Omental fat pad (tissue), 3 donors: ENCODE measurements at regions not wholly inside any gene's neighbourhood (a gene's known extent, or its start where the extent isn't known, plus 50 kb on each side); places are given as distances from the start of the nearest gene placed in this dataset.

Experiments used
- ATAC-seq: fragments of 150-250 bp; one replicate; pipeline ENCODE4 v1.9.1; 2016; ENCODE audit warnings: mild to moderate bottlenecking, moderate library complexity; ENCODE audit not compliant: low FRiP score
- DNase-seq: peaks from one replicate; pipeline ENCODE4 v3.0.0-alpha.2; 2019; ENCODE audit warnings: low spot score
- TF ChIP-seq, protein P1 (sequence below), 3 donors: fragments of 450-650 bp; IDR thresholded peaks; one replicate each; pipeline ENCODE4 v1.5.1; 2016 to 2017; ENCODE audit warnings: antibody characterized with exemption in 3 of 3, mild to moderate bottlenecking in 3 of 3, moderate library complexity in 2 of 3

DNA sequence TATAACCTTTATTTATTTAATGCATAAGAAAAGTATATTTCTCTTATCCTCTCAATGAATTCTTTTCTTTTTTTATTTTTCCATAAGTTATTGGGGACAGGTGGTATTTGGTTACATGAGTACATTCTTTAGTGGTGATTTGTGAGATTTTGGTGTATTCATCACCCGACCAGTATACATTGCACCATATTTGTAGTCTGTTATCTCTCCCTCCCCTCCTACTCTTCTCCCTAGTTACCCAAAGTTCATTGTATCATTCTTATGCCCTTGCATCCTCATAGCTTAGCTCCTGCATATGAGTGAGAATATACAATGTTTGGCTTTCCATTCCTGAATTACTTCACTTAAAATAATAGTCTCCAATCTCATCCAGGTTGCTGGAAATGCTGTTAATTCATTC lies 1900.0 kb upstream of the SEL1L start:
- TF ChIP-seq, protein P1, sequence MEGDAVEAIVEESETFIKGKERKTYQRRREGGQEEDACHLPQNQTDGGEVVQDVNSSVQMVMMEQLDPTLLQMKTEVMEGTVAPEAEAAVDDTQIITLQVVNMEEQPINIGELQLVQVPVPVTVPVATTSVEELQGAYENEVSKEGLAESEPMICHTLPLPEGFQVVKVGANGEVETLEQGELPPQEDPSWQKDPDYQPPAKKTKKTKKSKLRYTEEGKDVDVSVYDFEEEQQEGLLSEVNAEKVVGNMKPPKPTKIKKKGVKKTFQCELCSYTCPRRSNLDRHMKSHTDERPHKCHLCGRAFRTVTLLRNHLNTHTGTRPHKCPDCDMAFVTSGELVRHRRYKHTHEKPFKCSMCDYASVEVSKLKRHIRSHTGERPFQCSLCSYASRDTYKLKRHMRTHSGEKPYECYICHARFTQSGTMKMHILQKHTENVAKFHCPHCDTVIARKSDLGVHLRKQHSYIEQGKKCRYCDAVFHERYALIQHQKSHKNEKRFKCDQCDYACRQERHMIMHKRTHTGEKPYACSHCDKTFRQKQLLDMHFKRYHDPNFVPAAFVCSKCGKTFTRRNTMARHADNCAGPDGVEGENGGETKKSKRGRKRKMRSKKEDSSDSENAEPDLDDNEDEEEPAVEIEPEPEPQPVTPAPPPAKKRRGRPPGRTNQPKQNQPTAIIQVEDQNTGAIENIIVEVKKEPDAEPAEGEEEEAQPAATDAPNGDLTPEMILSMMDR (IDR thresholded peaks at IDR 0.05), result no peak
- ATAC-seq, result no peak
- DNase-seq, result no peak

DNA sequence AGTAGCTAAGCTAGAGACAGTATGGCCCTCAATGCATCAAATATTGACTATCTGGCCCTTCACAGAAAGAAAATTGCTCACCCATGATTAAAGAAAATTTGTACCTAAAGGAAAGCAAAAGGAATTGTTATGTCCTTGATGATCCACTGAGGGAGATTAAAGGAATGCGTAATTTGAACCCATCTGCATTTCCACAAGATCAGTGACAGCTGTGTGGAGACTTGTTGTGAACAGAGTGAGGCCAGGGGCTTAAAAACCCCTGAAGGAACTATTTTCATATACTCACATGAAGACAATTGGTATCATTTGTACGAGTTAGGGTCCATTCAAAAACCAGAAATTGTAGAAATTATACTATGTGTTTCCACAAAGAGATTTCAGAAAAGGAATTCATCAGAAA lies 1908.1 kb upstream of the SEL1L start:
- no peak for ATAC-seq

GRCh38 chr14:83455561-83455960 lies 1921.9 kb upstream of the SEL1L start:
- TF ChIP-seq, protein P1 (IDR thresholded peaks at IDR 0.05), result no peak
- DNase-seq (no peak), ATAC-seq (no peak)

More for the DNA sequence above, 1908.1 kb upstream of the SEL1L start:
- TF ChIP-seq, protein P1 (IDR thresholded peaks at IDR 0.05), result no peak
- no peak for DNase-seq

DNA sequence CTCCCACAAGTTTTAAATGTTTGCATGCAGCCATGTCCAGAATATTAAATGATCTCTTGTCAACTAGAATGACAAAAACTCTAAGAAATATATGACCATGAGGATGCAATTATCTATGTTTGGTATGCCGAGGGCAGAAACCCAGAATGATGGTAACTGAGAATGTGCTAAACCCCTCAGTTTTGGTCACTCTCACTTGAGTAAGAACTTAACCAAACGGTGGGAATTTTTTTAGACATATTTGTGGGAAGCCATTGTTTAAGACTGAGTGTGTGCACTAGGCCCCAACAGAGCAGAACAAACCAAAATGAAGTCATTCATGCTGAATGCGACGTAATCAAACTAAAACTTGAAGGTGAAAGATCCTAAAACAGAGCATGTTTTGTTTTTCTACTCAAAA lies 1927.9 kb upstream of the SEL1L start:
- DNase-seq, result no peak
- ATAC-seq, result no peak
- TF ChIP-seq, protein P1 (IDR thresholded peaks at IDR 0.05), result no peak

DNA sequence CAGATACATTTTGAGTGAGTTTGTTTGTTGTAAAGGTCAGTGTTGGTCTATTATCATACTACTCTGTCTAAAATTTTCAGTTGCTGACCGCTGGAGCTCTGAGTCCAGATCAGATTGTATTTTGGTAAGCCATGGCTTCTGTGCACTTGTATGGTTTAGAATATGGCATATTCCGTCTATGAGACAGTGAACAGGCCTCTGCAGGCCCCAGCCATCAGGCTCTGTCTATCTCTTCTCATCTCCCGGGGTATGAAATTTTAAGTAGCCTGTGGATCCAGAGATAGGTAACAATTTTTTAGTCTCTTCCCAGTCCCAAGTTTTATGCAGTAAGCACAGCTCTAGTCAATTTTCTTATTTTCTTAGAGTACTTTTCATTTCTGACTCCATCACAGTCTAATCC lies 1929.1 kb upstream of the SEL1L start:
- TF ChIP-seq, protein P1 (IDR thresholded peaks at IDR 0.05), result no peak
- ATAC-seq (no peak), DNase-seq (no peak)

DNA sequence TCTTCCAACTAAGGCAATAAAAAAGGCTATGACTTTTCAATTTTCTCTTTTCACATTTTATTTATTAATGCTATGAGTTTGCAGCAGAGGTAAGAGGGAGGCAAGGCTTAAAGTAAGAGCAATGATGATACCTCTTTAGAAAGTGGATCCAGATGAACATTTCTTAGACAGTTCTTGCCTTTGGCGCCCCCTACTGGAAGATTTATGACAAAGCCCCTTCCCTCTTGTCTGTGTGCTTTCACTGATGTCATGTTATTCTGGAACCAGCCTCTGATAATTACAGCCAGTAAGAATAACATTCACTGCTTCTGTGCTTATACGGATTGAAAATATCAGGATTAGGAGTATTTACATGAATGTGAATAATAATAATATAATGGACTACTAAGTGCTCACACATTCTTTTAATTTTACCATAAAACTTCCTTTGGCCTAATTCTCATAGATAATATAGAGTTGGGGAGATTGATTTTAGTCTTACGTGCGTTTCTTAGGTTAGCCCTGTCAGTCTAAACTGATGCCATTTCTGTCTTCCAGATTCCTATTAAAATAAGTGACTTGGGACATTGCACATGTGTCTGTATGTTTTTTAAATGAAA lies 1929.9 kb upstream of the SEL1L start:
- TF ChIP-seq, protein P1 (IDR thresholded peaks at IDR 0.05), result no peak
- DNase-seq (no peak), ATAC-seq (no peak)

DNA sequence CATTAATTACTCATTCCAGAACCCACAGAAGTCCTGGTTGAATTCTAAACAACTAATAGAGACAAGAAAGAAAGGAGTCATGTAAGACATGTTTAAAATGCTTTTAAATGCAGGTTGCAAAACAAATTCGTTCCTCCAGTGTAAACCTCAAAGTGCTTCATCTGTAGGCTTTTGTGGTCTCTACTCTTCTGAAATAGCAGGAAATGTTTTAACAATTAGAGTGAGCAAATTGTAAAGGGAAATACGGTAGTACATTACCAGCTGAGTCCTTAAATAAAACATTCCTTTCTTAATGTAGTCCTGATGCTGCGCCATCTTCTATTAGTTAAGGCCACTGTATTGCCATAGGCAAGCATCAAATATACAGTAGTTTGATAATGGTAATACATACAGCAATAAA lies 1934.2 kb upstream of the SEL1L start:
- DNase-seq, result no peak
- ATAC-seq, result no peak

More for the DNA sequence above, 1934.2 kb upstream of the SEL1L start:
- TF ChIP-seq, protein P1 (IDR thresholded peaks at IDR 0.05), result no peak
